ENCODE measurements at regions not wholly inside any gene's neighbourhood (a gene's known extent, or its start where the extent isn't known, plus 50 kb on each side); places are given as distances from the start of the nearest gene placed in this dataset.

DNA sequence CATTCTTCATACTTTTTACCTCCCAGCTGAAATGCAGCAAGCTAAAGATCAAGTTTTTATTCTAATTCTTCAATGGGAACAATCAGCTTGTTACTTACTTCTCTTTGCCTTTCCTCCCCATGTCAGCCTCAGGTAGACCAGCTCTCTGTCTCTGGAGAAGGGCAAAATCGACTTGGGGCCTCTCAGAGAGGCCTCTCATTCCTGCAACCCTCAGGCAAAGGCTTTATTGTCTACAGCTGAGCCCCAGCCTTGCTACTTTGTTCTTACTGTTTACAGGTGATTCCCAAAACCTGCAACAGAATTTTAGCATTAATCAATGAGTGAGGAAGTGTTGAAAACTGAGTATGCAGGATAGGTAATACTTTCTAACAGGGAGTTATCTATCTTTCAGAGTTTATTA is 148.6 kb downstream of the KIF2B start:
- Mint-ChIP-seq H3K27me3 (ENCODE audit: insufficient read depth, unreplicated experiment) (no peaks in the 10 kb centered on the region), H3K4me3 (ENCODE audit: unreplicated experiment) (no peak overlapping the region), H3K36me3 (ENCODE audit: insufficient read depth, unreplicated experiment) (no peaks in the 10 kb centered on the region), H3K9me3 (ENCODE audit: unreplicated experiment) (no peaks in the 10 kb centered on the region), H3K27ac (ENCODE audit: low read depth, unreplicated experiment) (no peak overlapping the region), H3K4me1 (ENCODE audit: insufficient read depth, unreplicated experiment) (no peaks in the 10 kb centered on the region)
- no peak for DNase-seq (ENCODE audit: unreplicated experiment)
- TF ChIP-seq, protein P1, sequence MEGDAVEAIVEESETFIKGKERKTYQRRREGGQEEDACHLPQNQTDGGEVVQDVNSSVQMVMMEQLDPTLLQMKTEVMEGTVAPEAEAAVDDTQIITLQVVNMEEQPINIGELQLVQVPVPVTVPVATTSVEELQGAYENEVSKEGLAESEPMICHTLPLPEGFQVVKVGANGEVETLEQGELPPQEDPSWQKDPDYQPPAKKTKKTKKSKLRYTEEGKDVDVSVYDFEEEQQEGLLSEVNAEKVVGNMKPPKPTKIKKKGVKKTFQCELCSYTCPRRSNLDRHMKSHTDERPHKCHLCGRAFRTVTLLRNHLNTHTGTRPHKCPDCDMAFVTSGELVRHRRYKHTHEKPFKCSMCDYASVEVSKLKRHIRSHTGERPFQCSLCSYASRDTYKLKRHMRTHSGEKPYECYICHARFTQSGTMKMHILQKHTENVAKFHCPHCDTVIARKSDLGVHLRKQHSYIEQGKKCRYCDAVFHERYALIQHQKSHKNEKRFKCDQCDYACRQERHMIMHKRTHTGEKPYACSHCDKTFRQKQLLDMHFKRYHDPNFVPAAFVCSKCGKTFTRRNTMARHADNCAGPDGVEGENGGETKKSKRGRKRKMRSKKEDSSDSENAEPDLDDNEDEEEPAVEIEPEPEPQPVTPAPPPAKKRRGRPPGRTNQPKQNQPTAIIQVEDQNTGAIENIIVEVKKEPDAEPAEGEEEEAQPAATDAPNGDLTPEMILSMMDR (IDR thresholded peaks at IDR 0.05; ENCODE audit: unreplicated experiment), result no peak
- CTCF ChIA-PET, result interaction anchor here (0.8 kb wide), 1 partner anchor 29 kb away, joined by 3 read pairs; no protein-coding TSS in a partner anchor
- BruUV-seq (replicated peaks), result no TSS peak
- intact Hi-C loops (cut with micrococcal nuclease), result no loop called here
- POLR2A ChIA-PET, result no interaction called here

DNA sequence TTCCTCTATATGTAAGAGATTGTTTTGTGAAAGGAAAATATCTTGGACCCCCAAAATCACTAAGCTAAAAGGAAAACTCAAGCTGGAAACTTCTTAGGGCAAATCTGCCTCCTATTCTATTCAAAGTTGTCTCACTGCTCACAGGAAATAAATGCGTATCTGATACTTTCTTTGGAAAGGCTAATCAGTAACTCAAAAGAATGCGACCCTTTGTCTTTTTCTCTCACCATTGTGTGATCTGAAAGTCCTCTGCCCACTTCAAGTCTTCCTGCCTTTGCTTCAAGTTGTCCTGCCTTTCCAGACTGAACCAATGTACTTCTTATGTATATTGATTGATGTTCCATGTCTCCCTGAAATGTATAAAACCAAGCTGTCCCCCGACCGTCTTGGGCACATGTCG is 157.3 kb downstream of the KIF2B start:
- Mint-ChIP-seq H3K4me3 (ENCODE audit: unreplicated experiment) (no peak overlapping the region), H3K27ac (ENCODE audit: low read depth, unreplicated experiment) (no peak overlapping the region), H3K27me3 (ENCODE audit: insufficient read depth, unreplicated experiment) (no peaks in the 10 kb centered on the region), H3K9me3 (ENCODE audit: unreplicated experiment) (no peaks in the 10 kb centered on the region), H3K4me1 (ENCODE audit: insufficient read depth, unreplicated experiment) (no peaks in the 10 kb centered on the region), H3K36me3 (ENCODE audit: insufficient read depth, unreplicated experiment) (no peaks in the 10 kb centered on the region)
- CTCF ChIA-PET, result no interaction called here
- DNase-seq (ENCODE audit: unreplicated experiment), result no peak
- intact Hi-C loops (cut with micrococcal nuclease), result no loop called here
- BruUV-seq (replicated peaks), result no TSS peak
- POLR2A ChIA-PET, result interaction anchor here (0.6 kb wide), 1 partner anchor 466 kb away, joined by 4 read pairs; no protein-coding TSS in a partner anchor
- TF ChIP-seq, protein P1 (IDR thresholded peaks at IDR 0.05; ENCODE audit: unreplicated experiment), result no peak

DNA sequence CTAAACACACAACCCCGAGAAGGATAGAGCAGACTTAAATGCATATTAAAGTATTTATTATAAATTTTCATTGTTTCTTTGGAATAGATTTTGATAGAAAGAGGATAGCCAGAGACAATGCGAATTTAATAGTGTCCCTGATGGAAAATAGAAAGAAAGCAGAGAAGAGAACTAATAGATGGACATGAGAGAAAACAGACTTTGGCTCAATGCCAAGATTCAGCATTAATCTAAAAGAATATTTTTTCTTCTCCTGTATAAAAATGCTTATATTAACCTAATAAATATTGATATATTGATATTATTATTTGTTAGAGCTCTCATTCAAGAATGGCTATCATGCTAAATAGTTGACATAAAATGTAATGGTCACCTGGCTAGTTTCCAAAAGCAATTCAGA is 173.4 kb downstream of the KIF2B start:
- Mint-ChIP-seq H3K27me3 (ENCODE audit: insufficient read depth, unreplicated experiment) (no peaks in the 10 kb centered on the region), H3K4me3 (ENCODE audit: unreplicated experiment) (no peak overlapping the region), H3K4me1 (ENCODE audit: insufficient read depth, unreplicated experiment) (no peaks in the 10 kb centered on the region), H3K9me3 (ENCODE audit: unreplicated experiment) (no peaks in the 10 kb centered on the region), H3K27ac (ENCODE audit: low read depth, unreplicated experiment) (no peak overlapping the region), H3K36me3 (ENCODE audit: insufficient read depth, unreplicated experiment) (no peaks in the 10 kb centered on the region)
- no peak for DNase-seq (ENCODE audit: unreplicated experiment)
- ChIA-PET POLR2A (no interaction called here), CTCF (no interaction called here)
- intact Hi-C loops (cut with micrococcal nuclease), result no loop called here
- no TSS peak for BruUV-seq (replicated peaks)
- TF ChIP-seq, protein P1 (IDR thresholded peaks at IDR 0.05; ENCODE audit: unreplicated experiment), result no peak

DNA sequence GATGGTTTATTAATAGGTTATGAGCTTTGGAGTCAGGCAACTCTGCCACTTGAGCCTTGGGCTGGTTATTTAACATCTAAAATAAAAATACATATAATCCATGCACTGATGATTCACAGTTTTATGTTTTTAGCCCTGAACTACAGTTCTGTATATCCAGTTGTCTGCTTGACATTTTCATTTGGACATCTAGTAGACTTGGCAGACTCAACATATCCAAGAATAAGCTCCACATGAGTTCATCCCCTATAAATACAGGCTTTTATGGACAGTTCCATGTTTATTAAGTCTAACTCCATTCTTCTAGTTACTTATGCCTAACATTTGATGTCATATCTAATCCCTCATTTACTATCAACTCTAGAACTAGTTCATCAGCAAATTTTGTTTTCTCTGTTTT is 174.2 kb downstream of the KIF2B start:
- intact Hi-C loops (cut with micrococcal nuclease), result no loop called here
- POLR2A ChIA-PET, result no interaction called here

More for the DNA sequence above, 174.2 kb downstream of the KIF2B start:
- Mint-ChIP-seq H3K9me3 (ENCODE audit: unreplicated experiment) (no peaks in the 10 kb centered on the region), H3K36me3 (ENCODE audit: insufficient read depth, unreplicated experiment) (no peaks in the 10 kb centered on the region), H3K4me1 (ENCODE audit: insufficient read depth, unreplicated experiment) (no peaks in the 10 kb centered on the region), H3K27ac (ENCODE audit: low read depth, unreplicated experiment) (no peak overlapping the region), H3K27me3 (ENCODE audit: insufficient read depth, unreplicated experiment) (no peaks in the 10 kb centered on the region), H3K4me3 (ENCODE audit: unreplicated experiment) (no peak overlapping the region)
- TF ChIP-seq, protein P1 (IDR thresholded peaks at IDR 0.05; ENCODE audit: unreplicated experiment), result no peak
- CTCF ChIA-PET, result interaction anchor here (0.6 kb wide), 1 partner anchor 1041 kb away, joined by 3 read pairs; no protein-coding TSS in a partner anchor
- no TSS peak for BruUV-seq (replicated peaks)
- no peak for DNase-seq (ENCODE audit: unreplicated experiment)

All from MCF 10A (cell line).